Sciatic nerve (tissue), 2 donors: ENCODE measurements at regions not wholly inside any gene's neighbourhood (a gene's known extent, or its start where the extent isn't known, plus 50 kb on each side); places are given as distances from the start of the nearest gene placed in this dataset.

Source experiments
- ATAC-seq: fragments of 200-7000 bp; cut with Tn5 transposase; one replicate; pipeline ENCODE4 v1.9.1; 2020; ENCODE audit warnings: mild to moderate bottlenecking, moderate library complexity
- DNase-seq: peaks from one replicate; pipeline ENCODE4 v3.0.0-alpha.2; 2020; ENCODE audit warnings: low spot score
- intact Hi-C: fragments of 100-400 bp; cut with DNase I; formaldehyde crosslinking; loops from one replicate; pipeline ENCODE4 v1.14.2; 2022
- donor health status: DM: no; HTN: no; CAD: no.
- donor health status: DM: no; HTN: no; CAD: no.

- ATAC-seq (no peak), DNase-seq (no peak)
- intact Hi-C loops: no loop called here
Observed at GRCh38 chr10:8543361-8544056, 489.0 kb downstream of the GATA3 start.

GRCh38 chr10:8544057-8544380 lies 489.5 kb downstream of the GATA3 start:
- intact Hi-C loops: no loop called here
- DNase-seq: no peak
- no peak for ATAC-seq

- no peak for ATAC-seq
- DNase-seq: no peak
- intact Hi-C loops: no loop called here
Observed at GRCh38 chr10:8544500-8544899, 490.0 kb downstream of the GATA3 start.

- intact Hi-C loops: no loop called here
- no peak for ATAC-seq
- no peak for DNase-seq
Observed at GRCh38 chr10:8554574-8554973, 500.1 kb downstream of the GATA3 start.

- intact Hi-C loops: no loop called here
- DNase-seq: no peak
Observed at GRCh38 chr10:8556321-8556720, 501.8 kb downstream of the GATA3 start.

GRCh38 chr10:8563478-8563877 lies 509.0 kb downstream of the GATA3 start:
- no peak for ATAC-seq
- no peak for DNase-seq
- intact Hi-C loops: no loop called here

More at GRCh38 chr10:8556321-8556720, 501.8 kb downstream of the GATA3 start:
- ATAC-seq: no peak

GRCh38 chr10:8566737-8567136 lies 512.2 kb downstream of the GATA3 start:
- ATAC-seq (no peak), DNase-seq (no peak)
- intact Hi-C loops: no loop called here

- intact Hi-C loops: no loop called here
- no peak for ATAC-seq
- no peak for DNase-seq
Observed at GRCh38 chr10:8568401-8568800, 513.9 kb downstream of the GATA3 start.

GRCh38 chr10:8575620-8576019 lies 521.1 kb downstream of the GATA3 start:
- intact Hi-C loops: no loop called here
- no peak for DNase-seq
- no peak for ATAC-seq

- intact Hi-C loops: no loop called here
Observed at GRCh38 chr10:8576281-8576680, 521.8 kb downstream of the GATA3 start.

GRCh38 chr10:8576911-8577310 lies 522.4 kb downstream of the GATA3 start:
- intact Hi-C loops: no loop called here
- DNase-seq (no peak), ATAC-seq (no peak)

More at GRCh38 chr10:8576281-8576680, 521.8 kb downstream of the GATA3 start:
- no peak for DNase-seq
- no peak for ATAC-seq

- DNase-seq (no peak), ATAC-seq (no peak)
Observed at GRCh38 chr10:8577686-8578085, 523.2 kb downstream of the GATA3 start.

GRCh38 chr10:8581521-8582225 lies 527.2 kb downstream of the GATA3 start:
- ATAC-seq: no peak
- DNase-seq: no peak
- intact Hi-C loops: no loop called here

More at GRCh38 chr10:8577686-8578085, 523.2 kb downstream of the GATA3 start:
- intact Hi-C loops: no loop called here

GRCh38 chr10:8583096-8583495 lies 528.6 kb downstream of the GATA3 start:
- intact Hi-C loops: no loop called here
- no peak for DNase-seq
- no peak for ATAC-seq

GRCh38 chr10:8584666-8585065 lies 530.2 kb downstream of the GATA3 start:
- ATAC-seq (no peak), DNase-seq (no peak)
- intact Hi-C loops: no loop called here

- ATAC-seq (no peak), DNase-seq (no peak)
- intact Hi-C loops: no loop called here
Observed at GRCh38 chr10:8586504-8586903, 532.0 kb downstream of the GATA3 start.

GRCh38 chr10:8588135-8588534 lies 533.6 kb downstream of the GATA3 start:
- DNase-seq (no peak), ATAC-seq (no peak)
- intact Hi-C loops: no loop called here

GRCh38 chr10:8590518-8590917 lies 536.0 kb downstream of the GATA3 start:
- no peak for ATAC-seq
- DNase-seq: no peak
- intact Hi-C loops: no loop called here

- ATAC-seq (no peak), DNase-seq (no peak)
- intact Hi-C loops: no loop called here
Observed at GRCh38 chr10:8591640-8592039, 537.2 kb downstream of the GATA3 start.

- DNase-seq: no peak
- intact Hi-C loops: no loop called here
- ATAC-seq: no peak
Observed at GRCh38 chr10:8594176-8594575, 539.7 kb downstream of the GATA3 start.

- DNase-seq (no peak), ATAC-seq (no peak)
- intact Hi-C loops: no loop called here
Observed at GRCh38 chr10:8594711-8595110, 540.2 kb downstream of the GATA3 start.
